ENCODE measurements at regions not wholly inside any gene's neighbourhood (a gene's known extent, or its start where the extent isn't known, plus 50 kb on each side); places are given as distances from the start of the nearest gene placed in this dataset.

GRCh38 chr6:14945461-14946185 is 300.2 kb upstream of the JARID2 start:
- DNase-seq (ENCODE audit: low spot score): no peak

- DNase-seq (ENCODE audit: low spot score): no peak
Observed at GRCh38 chr6:14946753-14947152, 299.1 kb upstream of the JARID2 start.

GRCh38 chr6:14948586-14949245 is 297.2 kb upstream of the JARID2 start:
- DNase-seq (ENCODE audit: low spot score): no peak

GRCh38 chr6:14950103-14950969 is 295.5 kb upstream of the JARID2 start:
- DNase-seq (ENCODE audit: low spot score): no peak

GRCh38 chr6:14950970-14951276 is 294.9 kb upstream of the JARID2 start:
- DNase-seq (ENCODE audit: low spot score): no peak

GRCh38 chr6:14951704-14952103 is 294.2 kb upstream of the JARID2 start:
- DNase-seq (ENCODE audit: low spot score): no peak

GRCh38 chr6:14953836-14954235 is 292.0 kb upstream of the JARID2 start:
- no peak for DNase-seq (ENCODE audit: low spot score)

GRCh38 chr6:14957355-14958059 is 288.4 kb upstream of the JARID2 start:
- DNase-seq (ENCODE audit: low spot score): no peak

- no peak for DNase-seq (ENCODE audit: low spot score)
Observed at GRCh38 chr6:14959324-14959885, 286.5 kb upstream of the JARID2 start.

- no peak for DNase-seq (ENCODE audit: low spot score)
Observed at GRCh38 chr6:14964556-14965270, 281.2 kb upstream of the JARID2 start.

GRCh38 chr6:14965424-14966075 is 280.3 kb upstream of the JARID2 start:
- no peak for DNase-seq (ENCODE audit: low spot score)

- no peak for DNase-seq (ENCODE audit: low spot score)
Observed at GRCh38 chr6:14966096-14966905, 279.6 kb upstream of the JARID2 start.

- DNase-seq (ENCODE audit: low spot score): no peak
Observed at GRCh38 chr6:14966906-14967711, 278.8 kb upstream of the JARID2 start.

GRCh38 chr6:14968056-14968637 is 277.7 kb upstream of the JARID2 start:
- no peak for DNase-seq (ENCODE audit: low spot score)

- no peak for DNase-seq (ENCODE audit: low spot score)
Observed at GRCh38 chr6:14969126-14969525, 276.7 kb upstream of the JARID2 start.

- no peak for DNase-seq (ENCODE audit: low spot score)
Observed at GRCh38 chr6:14972379-14973067, 273.3 kb upstream of the JARID2 start.

- DNase-seq (ENCODE audit: low spot score): no peak
Observed at GRCh38 chr6:14974372-14974771, 271.5 kb upstream of the JARID2 start.

Data from activated CD4-positive, alpha-beta T cell treated with anti-CD3 and anti-CD28 coated beads, Interleukin-2, Interleukin-4, amounts not matched to agents 100 ng/mL and 50 ng/mL, durations not matched to agents 16 hours and 8 hours (primary cell).